ENCODE measurements at regions not wholly inside any gene's neighbourhood (a gene's known extent, or its start where the extent isn't known, plus 50 kb on each side); places are given as distances from the start of the nearest gene placed in this dataset.
A peak's percentile ranks its signal among the peaks of the same experiment; 100 is the strongest.

DNA sequence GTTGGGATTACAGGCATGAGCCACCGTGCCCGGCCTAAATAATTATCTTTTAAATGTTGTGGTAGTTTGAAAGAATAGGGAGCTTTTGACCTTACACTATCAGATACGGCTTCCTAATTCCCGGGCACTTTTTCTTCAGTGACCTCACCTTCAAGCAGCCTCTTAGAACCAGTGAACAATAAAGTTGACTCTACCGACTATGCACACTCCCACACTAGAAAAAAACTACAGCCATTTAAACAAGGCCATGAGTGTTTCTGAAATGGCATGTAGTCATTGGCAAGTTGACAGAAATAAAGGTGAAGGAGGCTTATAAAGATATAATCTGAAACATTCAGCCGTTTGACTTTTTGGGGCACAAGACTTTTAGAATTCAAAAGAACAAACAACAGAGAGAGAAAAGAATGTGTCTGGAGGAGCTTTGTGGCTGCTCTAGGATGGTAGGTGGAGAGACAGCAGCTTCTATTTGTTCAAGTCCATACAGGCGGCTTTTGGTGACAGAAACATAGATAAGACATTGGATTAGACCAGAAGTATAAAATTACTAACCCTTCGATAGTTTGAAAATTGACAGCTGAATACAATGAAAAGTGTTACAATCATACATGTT lies 75.2 kb downstream of the GJA1 start:
- Histone ChIP-seq H2AFZ (ENCODE audit: low read length) (peak overlapping the region; percentile 57; the same call in 1 of the 2 replicates), H3K4me2 (ENCODE audit: low read length) (peak overlapping the region; percentile 16; the same call in 1 of the 2 replicates), H3K4me1 (ENCODE audit: insufficient read depth, low read length) (0 out of 2 replicates have a peak, but pooled peaks cover 8% of the 10 kb centered on the region), H3K9me3 (ENCODE audit: low read length) (no peaks in the 10 kb centered on the region), H3K9ac (ENCODE audit: low read length) (no peak overlapping the region), H3K36me3 (ENCODE audit: low read depth, low read length) (no peaks in the 10 kb centered on the region), H3F3A (ENCODE audit: low read length, unreplicated experiment) (no peaks in the 10 kb centered on the region), H3K79me2 (ENCODE audit: low read length) (no peaks in the 10 kb centered on the region), H3K4me3 (ENCODE audit: low read length) (no peak overlapping the region), H3K9me2 (replicated peaks; ENCODE audit: low read length) (no peaks in the 10 kb centered on the region), H3K27me3 (ENCODE audit: low read length) (no peaks in the 10 kb centered on the region), H4K20me1 (ENCODE audit: low read length) (no peaks in the 10 kb centered on the region), H3K27ac (ENCODE audit: low read length) (peak overlapping the region; percentile 16; the same call in 1 of the 2 replicates)
- DNase-seq (peak; percentile 55), ATAC-seq (no peak; the same call in 1 of the 2 replicates)
- POLR2A ChIA-PET (ENCODE audit: unreplicated experiment), result no interaction called here
- BruUV-seq (replicated peaks), result no TSS peak
- CTCF ChIA-PET, result no interaction called here
- intact Hi-C loops (cut with micrococcal nuclease), result no loop called here
- TF ChIP-seq CTCF (conservative IDR thresholded peaks at IDR 0.05; ENCODE audit: low read depth, low read length) (no peak), EZH2phosphoT487 (IDR thresholded peaks at IDR 0.05; ENCODE audit: borderline replicate concordance, low read length) (no peak), EZH2 (IDR thresholded peaks at IDR 0.05; ENCODE audit: low read length, unreplicated experiment) (no peak)

GRCh38 chr6:121515630-121516265 lies 80.3 kb downstream of the GJA1 start:
- BruUV-seq (replicated peaks), result no TSS peak
- ChIA-PET POLR2A (ENCODE audit: unreplicated experiment) (interaction anchor here (0.7 kb wide), 1 partner anchor 97 kb away, joined by 3 read pairs; no protein-coding TSS in a partner anchor), CTCF (no interaction called here)
- H3K4me1 ChIP-seq (ENCODE audit: insufficient read depth, low read length), result 0 out of 2 replicates have a peak, but pooled peaks cover 2% of the 10 kb centered on the region
- no peaks in the 10 kb centered on the region for H3K36me3 ChIP-seq (ENCODE audit: low read depth, low read length)
- no peak for TF ChIP-seq EZH2phosphoT487 (IDR thresholded peaks at IDR 0.05; ENCODE audit: borderline replicate concordance, low read length)
- TF ChIP-seq EZH2 (IDR thresholded peaks at IDR 0.05; ENCODE audit: low read length, unreplicated experiment), result no peak
- TF ChIP-seq CTCF (conservative IDR thresholded peaks at IDR 0.05; ENCODE audit: low read depth, low read length), result no peak
- no peaks in the 10 kb centered on the region for H3K79me2 ChIP-seq (ENCODE audit: low read length)
- H3K27me3 ChIP-seq (ENCODE audit: low read length), result no peaks in the 10 kb centered on the region
- ATAC-seq, result no peak
- no peaks in the 10 kb centered on the region for H3K9me3 ChIP-seq (ENCODE audit: low read length)
- DNase-seq, result no peak
- intact Hi-C loops (cut with micrococcal nuclease), result no loop called here
- no peaks in the 10 kb centered on the region for H4K20me1 ChIP-seq (ENCODE audit: low read length)
- H3K4me3 ChIP-seq (ENCODE audit: low read length), result no peak overlapping the region
- no peaks in the 10 kb centered on the region for H3F3A ChIP-seq (ENCODE audit: low read length, unreplicated experiment)
- no peak overlapping the region for H3K27ac ChIP-seq (ENCODE audit: low read length)
- H3K9me2 ChIP-seq (replicated peaks; ENCODE audit: low read length), result no peaks in the 10 kb centered on the region
- H3K9ac ChIP-seq (ENCODE audit: low read length), result no peak overlapping the region
- no peak overlapping the region for H3K4me2 ChIP-seq (ENCODE audit: low read length)
- H2AFZ ChIP-seq (ENCODE audit: low read length), result no peak overlapping the region

DNA sequence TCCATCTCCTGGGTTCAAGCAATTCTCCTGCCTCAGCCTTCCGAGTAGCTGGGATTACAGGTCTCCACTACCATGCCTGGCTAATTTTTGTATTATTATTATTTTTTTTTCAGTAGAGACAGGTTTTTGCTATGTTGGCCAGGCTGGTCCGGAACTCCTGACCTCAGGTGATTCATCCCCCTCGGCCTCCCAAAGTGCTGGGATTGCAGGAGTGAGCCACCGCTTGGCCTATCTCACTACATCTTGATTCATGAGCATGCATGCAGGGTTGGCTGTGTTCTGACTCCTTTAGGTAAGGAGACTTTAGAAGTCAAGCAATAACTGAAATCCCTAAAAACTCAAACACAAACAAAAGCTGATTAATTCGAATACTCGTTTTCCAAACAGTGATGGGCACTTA lies 80.9 kb downstream of the GJA1 start:
- Histone ChIP-seq H3K36me3 (ENCODE audit: low read depth, low read length) (no peaks in the 10 kb centered on the region), H3K79me2 (ENCODE audit: low read length) (no peaks in the 10 kb centered on the region), H3F3A (ENCODE audit: low read length, unreplicated experiment) (no peaks in the 10 kb centered on the region), H3K4me3 (ENCODE audit: low read length) (no peak overlapping the region), H2AFZ (ENCODE audit: low read length) (no peak overlapping the region), H3K4me2 (ENCODE audit: low read length) (no peak overlapping the region), H3K9me3 (ENCODE audit: low read length) (no peaks in the 10 kb centered on the region), H3K27me3 (ENCODE audit: low read length) (no peaks in the 10 kb centered on the region), H3K4me1 (ENCODE audit: insufficient read depth, low read length) (no peaks in the 10 kb centered on the region), H3K9ac (ENCODE audit: low read length) (no peak overlapping the region), H3K27ac (ENCODE audit: low read length) (no peak overlapping the region), H4K20me1 (ENCODE audit: low read length) (no peaks in the 10 kb centered on the region), H3K9me2 (replicated peaks; ENCODE audit: low read length) (no peaks in the 10 kb centered on the region)
- no peak for ATAC-seq
- CTCF ChIA-PET, result no interaction called here
- POLR2A ChIA-PET (ENCODE audit: unreplicated experiment), result no interaction called here
- BruUV-seq (replicated peaks), result no TSS peak
- no peak for DNase-seq
- TF ChIP-seq EZH2phosphoT487 (IDR thresholded peaks at IDR 0.05; ENCODE audit: borderline replicate concordance, low read length) (no peak), CTCF (conservative IDR thresholded peaks at IDR 0.05; ENCODE audit: low read depth, low read length) (no peak)
- intact Hi-C loops (cut with micrococcal nuclease), result no loop called here

Measured in PC-3 (cell line).